B cell (primary cell): ENCODE measurements at regions not wholly inside any gene's neighbourhood (a gene's known extent, or its start where the extent isn't known, plus 50 kb on each side); places are given as distances from the start of the nearest gene placed in this dataset.

Source experiments
- ATAC-seq: fragments of 200-7000 bp; cut with Tn5 transposase; one replicate; pipeline ENCODE4 v1.10.0; 2021; ENCODE audit warnings: low read depth, mild to moderate bottlenecking, moderate number of reproducible peaks, moderate library complexity
- CTCF ChIA-PET: fragments of 350-600 bp; sonication (Branson Sonifier 250); formaldehyde crosslinking; loops from one replicate; lab custom pipeline; 2021; ENCODE audit warnings: antibody characterized with exemption, inconsistent platforms; lab: Charles Lee
- POLR2A ChIA-PET: fragments of 350-600 bp; sonication (Branson Sonifier 250); formaldehyde crosslinking; loops from one replicate; lab custom pipeline; 2021; ENCODE audit warnings: antibody characterized with exemption; lab: Charles Lee
- DNase-seq: peaks from one replicate; pipeline ENCODE4 v3.0.0; 2013
- H2AFZ ChIP-seq: 2 replicates; pipeline ENCODE4 v1.6.1; 2012; ENCODE audit warnings: mild to moderate bottlenecking, low read depth, low read length; ENCODE audit not compliant: insufficient read depth, poor library complexity, severe bottlenecking
- H3K27ac ChIP-seq, 2 donors: 1 replicate in 1 of 2; 2 replicates in 1 of 2; pipeline ENCODE4 v1.5.1; 2012 to 2013; ENCODE audit warnings: low read length in 2 of 2, mild to moderate bottlenecking in 2 of 2, moderate library complexity in 1 of 2
- H3K27me3 ChIP-seq, 4 experiments: fragments of 200-600 bp in 1 of 4; sonication (generic) in 1 of 4; replicated peaks in 1 of 4; 1 replicate in 2 of 4; 2 replicates in 2 of 4; pipeline versions ENCODE4 v1.6.1 to v1.7.0; 2013 to 2016; ENCODE audit warnings: low read length in 3 of 4, mild to moderate bottlenecking in 2 of 4, mixed read lengths in 1 of 4, moderate library complexity in 1 of 4; ENCODE audit not compliant: insufficient read depth in 4 of 4, control insufficient read depth in 3 of 4; ENCODE audit errors: control extremely low read depth in 1 of 4
- H3K36me3 ChIP-seq, 2 experiments: replicated peaks in 1 of 2; 1 replicate in 1 of 2; 2 replicates in 1 of 2; pipeline versions ENCODE4 v1.6.1 to v1.7.1; 2013; ENCODE audit warnings: low read length in 1 of 2; ENCODE audit not compliant: insufficient read depth in 2 of 2, control insufficient read depth in 1 of 2; ENCODE audit errors: control extremely low read depth in 1 of 2, extremely low read depth in 1 of 2
- H3K4me1 ChIP-seq, 2 donors: fragments of 200-600 bp in 1 of 2; sonication (generic) in 1 of 2; 1 replicate in 1 of 2; 2 replicates in 1 of 2; pipeline versions ENCODE4 v1.5.1 to v1.6.1; 2013 to 2017; ENCODE audit warnings: low read length in 2 of 2; ENCODE audit not compliant: control insufficient read depth in 2 of 2, insufficient read depth in 2 of 2
- H3K4me2 ChIP-seq: replicated peaks from 2 replicates; pipeline ENCODE3; 2012; ENCODE audit warnings: mild to moderate bottlenecking, low read depth, low read length; ENCODE audit not compliant: poor library complexity, severe bottlenecking
- H3K4me3 ChIP-seq, 5 experiments: fragments of 200-600 bp in 1 of 5; sonication (generic) in 1 of 5; 1 replicate in 3 of 5; 2 replicates in 2 of 5; pipeline versions ENCODE4 v1.5.1 to v1.7.0; 2011 to 2016; ENCODE audit warnings: low read length in 4 of 5, mild to moderate bottlenecking in 4 of 5, low read depth in 2 of 5, control low read depth in 1 of 5, moderate library complexity in 1 of 5; ENCODE audit not compliant: insufficient read depth in 1 of 5; ENCODE audit errors: control extremely low read depth in 1 of 5, extremely low read depth in 1 of 5
- H3K79me2 ChIP-seq: fragments of 200-600 bp; sonication (generic); one replicate; pipeline ENCODE4 v1.6.0; 2016; ENCODE audit warnings: low read length; ENCODE audit not compliant: control insufficient read depth, insufficient read depth
- H3K9ac ChIP-seq: fragments of 200-600 bp; sonication (generic); 2 replicates; pipeline ENCODE4 v1.6.1; 2017; ENCODE audit warnings: mild to moderate bottlenecking, low read length, moderate library complexity
- H3K9me3 ChIP-seq, 3 donors: one replicate each; pipeline versions ENCODE4 v1.6.1 to v1.7.1; 2013; ENCODE audit warnings: low read length in 2 of 3; ENCODE audit not compliant: control insufficient read depth in 2 of 3, insufficient read depth in 1 of 3; ENCODE audit errors: control extremely low read depth in 1 of 3
- H4K20me1 ChIP-seq: 2 replicates; pipeline ENCODE4 v1.6.0; 2012; ENCODE audit warnings: mild to moderate bottlenecking, low read length; ENCODE audit not compliant: insufficient read depth, control insufficient read depth, poor library complexity, severe bottlenecking
- H3K27ac Mint-ChIP-seq: one replicate; pipeline ENCODE4 v1.8.0; 2021; ENCODE audit warnings: mixed read lengths
- H3K27me3 Mint-ChIP-seq: one replicate; pipeline ENCODE4 v1.8.0; 2021; ENCODE audit warnings: mixed read lengths
- H3K4me1 Mint-ChIP-seq: one replicate; pipeline ENCODE4 v1.8.0; 2021; ENCODE audit warnings: mixed read lengths
- H3K4me3 Mint-ChIP-seq: one replicate; pipeline ENCODE4 v1.8.0; 2021; ENCODE audit warnings: mixed read lengths
- H3K9me3 Mint-ChIP-seq: one replicate; pipeline ENCODE4 v1.8.0; 2022; ENCODE audit warnings: mixed read lengths; ENCODE audit not compliant: insufficient read depth
- CTCF ChIP-seq: fragments of 200-600 bp; IDR thresholded peaks from one replicate; pipeline ENCODE4 v1.8.0; 2022; ENCODE audit warnings: antibody characterized with exemption, mild to moderate bottlenecking
- EZH2 ChIP-seq: IDR thresholded peaks from 2 replicates; pipeline ENCODE4 v1.6.1; 2012; ENCODE audit warnings: borderline replicate concordance, low read depth, mild to moderate bottlenecking, moderate library complexity, low read length; ENCODE audit not compliant: insufficient read depth, poor library complexity, severe bottlenecking
- WGBS: methylation state at CpG from one replicate; pipeline ENCODE4 v1.1.5; 2013; ENCODE audit warnings: missing lambda C conversion rate; ENCODE audit not compliant: insufficient coverage; 5-methylcytosine and 5-hydroxymethylcytosine counted together
- intact Hi-C: fragments of 100-400 bp; cut with micrococcal nuclease; formaldehyde crosslinking; loops from one replicate; pipeline ENCODE4 v1.10.0; 2022

GRCh38 chr5:39946356-39947045, 521.7 kb upstream of the DAB2 start:
- no peaks in the 10 kb centered on the region for H3K79me2 ChIP-seq
- no peak overlapping the region for H3K27ac ChIP-seq
- no peaks in the 10 kb centered on the region for H3K9me3 Mint-ChIP-seq
- TF ChIP-seq CTCF: no peak
- TF ChIP-seq EZH2: no peak
- WGBS: 100% methylated on average over 1 of the region's 2 CpGs
- H3K9me3 ChIP-seq: no peaks in the 10 kb centered on the region
- ChIA-PET POLR2A (no interaction called here), CTCF (interaction anchor here (0.6 to 5.6 kb wide), 4 partner anchors 77 to 788 kb away, joined by 4 to 63 read pairs (median 28); no protein-coding TSS in a partner anchor)
- DNase-seq (no peak), ATAC-seq (no peak)
- H3K4me3 Mint-ChIP-seq: no peak overlapping the region
- no peak overlapping the region for H3K4me2 ChIP-seq
- no peaks in the 10 kb centered on the region for H4K20me1 ChIP-seq
- no peak overlapping the region for H3K9ac ChIP-seq
- H3K4me3 ChIP-seq: no peak overlapping the region
- H3K4me1 ChIP-seq: no peaks in the 10 kb centered on the region
- H3K4me1 Mint-ChIP-seq: peaks cover 2% of the 10 kb centered on the region
- no peaks in the 10 kb centered on the region for H3K27me3 Mint-ChIP-seq
- H3K27ac Mint-ChIP-seq: no peak overlapping the region
- no peaks in the 10 kb centered on the region for H3K36me3 ChIP-seq
- H2AFZ ChIP-seq: no peak overlapping the region
- intact Hi-C loops: loop anchor here (5.0 kb wide), 1 partner anchor 76 kb away; no protein-coding TSS in a partner anchor
- no peaks in the 10 kb centered on the region for H3K27me3 ChIP-seq

- ChIA-PET POLR2A (no interaction called here), CTCF (interaction anchor here (1.1 to 5.6 kb wide), 3 partner anchors 738 to 789 kb away, joined by 4 to 63 read pairs (median 51); no protein-coding TSS in a partner anchor)
- Mint-ChIP-seq H3K4me1 (peaks cover 2% of the 10 kb centered on the region), H3K27ac (no peak overlapping the region), H3K9me3 (no peaks in the 10 kb centered on the region), H3K27me3 (no peaks in the 10 kb centered on the region), H3K4me3 (no peak overlapping the region)
- no peak overlapping the region for H3K9ac ChIP-seq
- TF ChIP-seq EZH2: no peak
- no peak for TF ChIP-seq CTCF
- no peaks in the 10 kb centered on the region for H3K4me1 ChIP-seq
- H3K27me3 ChIP-seq: no peaks in the 10 kb centered on the region
- H3K9me3 ChIP-seq: no peaks in the 10 kb centered on the region
- H3K36me3 ChIP-seq: no peaks in the 10 kb centered on the region
- no peak overlapping the region for H2AFZ ChIP-seq
- H3K27ac ChIP-seq: no peak overlapping the region
- no peaks in the 10 kb centered on the region for H4K20me1 ChIP-seq
- ATAC-seq (no peak), DNase-seq (no peak)
- WGBS: no CpG with 5 or more reads among the region's 1 CpG
- H3K79me2 ChIP-seq: no peaks in the 10 kb centered on the region
- no peak overlapping the region for H3K4me3 ChIP-seq
- intact Hi-C loops: loop anchor here (5.0 kb wide), 1 partner anchor 76 kb away; no protein-coding TSS in a partner anchor
- H3K4me2 ChIP-seq: no peak overlapping the region
Observed at GRCh38 chr5:39945870-39946269, 521.1 kb upstream of the DAB2 start.
